PC-9 (cell line): ENCODE measurements at regions not wholly inside any gene's neighbourhood (a gene's known extent, or its start where the extent isn't known, plus 50 kb on each side); places are given as distances from the start of the nearest gene placed in this dataset.

Experiments used
- BruUV-seq: library from RNA; stranded (reverse); fragments of 400-500 nt; replicated peaks from 2 replicates; lab custom pipeline; 2021; lab: Mats Ljungman, UMichigan
- CTCF ChIA-PET: fragments of 300-600 bp; sonication (Branson Sonifier 250); formaldehyde crosslinking; loops from one replicate; lab custom pipeline; 2022; ENCODE audit warnings: antibody characterized with exemption; lab: Charles Lee
- POLR2A ChIA-PET: fragments of 300-600 bp; sonication (Branson Sonifier 250); formaldehyde crosslinking; loops from one replicate; lab custom pipeline; 2022; ENCODE audit warnings: antibody characterized with exemption; ENCODE audit not compliant: unreplicated experiment; lab: Charles Lee
- DNase-seq, 2 experiments: peaks; one replicate each; pipeline versions ENCODE4 v3.0.0 to v3.0.0-alpha.2; 2015 to 2022; ENCODE audit warnings: mixed read lengths in 1 of 2
- H2AFZ ChIP-seq: fragments of 200-600 bp; sonication (generic); 2 replicates; pipeline ENCODE4 v1.8.1; 2017; ENCODE audit warnings: antibody characterized with exemption
- H3F3A ChIP-seq: fragments of 200-600 bp; sonication (generic); 2 replicates; pipeline ENCODE4 v1.8.1; 2017; ENCODE audit warnings: antibody characterized with exemption, mild to moderate bottlenecking, low read depth; ENCODE audit not compliant: insufficient read depth
- H3K27ac ChIP-seq: fragments of 200-600 bp; sonication (generic); 2 replicates; pipeline ENCODE4 v1.6.1; 2016; ENCODE audit warnings: mixed run types
- H3K27me3 ChIP-seq: fragments of 200-600 bp; sonication (generic); 2 replicates; pipeline ENCODE4 v1.6.1; 2016; ENCODE audit warnings: low read depth, mixed run types; ENCODE audit not compliant: insufficient read depth
- H3K36me3 ChIP-seq: fragments of 200-600 bp; sonication (generic); 2 replicates; pipeline ENCODE4 v1.6.1; 2016; ENCODE audit warnings: low read depth, mixed run types
- H3K4me1 ChIP-seq: fragments of 200-600 bp; sonication (generic); replicated peaks from 2 replicates; pipeline ENCODE4 v1.6.1; 2016; ENCODE audit warnings: mixed run types; ENCODE audit not compliant: insufficient read depth
- H3K4me2 ChIP-seq: fragments of 200-600 bp; sonication (generic); 2 replicates; pipeline ENCODE4 v1.6.1; 2017; ENCODE audit warnings: mixed run types
- H3K4me3 ChIP-seq: fragments of 200-600 bp; sonication (generic); 2 replicates; pipeline ENCODE4 v1.6.1; 2016; ENCODE audit warnings: mixed run types
- H3K79me2 ChIP-seq: fragments of 200-600 bp; sonication (generic); 2 replicates; pipeline ENCODE4 v1.6.1; 2017; ENCODE audit warnings: low read depth, mixed run types
- H3K9me2 ChIP-seq: fragments of 200-600 bp; sonication (generic); 2 replicates; pipeline ENCODE4 v1.8.1; 2017; ENCODE audit warnings: mild to moderate bottlenecking; ENCODE audit not compliant: insufficient read depth
- H3K9me3 ChIP-seq: fragments of 200-600 bp; sonication (generic); 2 replicates; pipeline ENCODE4 v1.8.1; 2016; ENCODE audit warnings: low read depth; ENCODE audit not compliant: insufficient read depth
- H4K20me1 ChIP-seq: fragments of 200-600 bp; sonication (generic); 2 replicates; pipeline ENCODE4 v1.8.1; 2017; ENCODE audit not compliant: insufficient read depth
- CTCF ChIP-seq: fragments of 200-600 bp; sonication (generic); conservative IDR thresholded peaks from 2 replicates; pipeline ENCODE4 v1.6.1; 2017; ENCODE audit warnings: mixed run types, antibody characterized with exemption, mild to moderate bottlenecking, moderate library complexity
- EZH2 ChIP-seq: fragments of 200-600 bp; sonication (generic); IDR thresholded peaks from 2 replicates; pipeline ENCODE4 v1.8.0; 2017; ENCODE audit warnings: antibody characterized with exemption, low read depth
- intact Hi-C: fragments of 100-400 bp; cut with micrococcal nuclease; formaldehyde crosslinking; loops from one replicate; pipeline ENCODE4 v1.10.0; 2022; ENCODE audit not compliant: unreplicated experiment

DNA sequence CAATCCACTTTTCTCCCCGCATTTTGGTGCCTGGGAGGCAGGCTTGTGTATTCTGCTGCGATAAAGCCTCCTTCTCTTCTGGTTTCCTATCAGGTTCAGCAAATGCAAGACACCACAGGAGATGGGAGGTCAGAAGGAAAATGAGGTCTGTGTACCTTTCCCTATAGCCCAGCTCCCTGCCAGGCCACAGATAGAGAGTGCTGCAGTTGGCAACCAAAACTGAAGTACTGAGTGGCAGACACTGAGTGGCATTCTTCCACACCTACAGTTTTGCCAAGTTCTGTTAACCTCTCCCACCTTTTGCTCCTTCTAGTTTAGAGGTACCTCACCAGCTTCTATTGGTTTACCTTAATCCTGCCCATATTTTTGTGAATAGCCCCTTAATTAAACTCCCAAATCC, 948.4 kb downstream of the SORCS1 start:
- Histone ChIP-seq H3F3A (no peaks in the 10 kb centered on the region), H3K9me2 (no peaks in the 10 kb centered on the region), H3K9me3 (no peaks in the 10 kb centered on the region), H4K20me1 (no peaks in the 10 kb centered on the region), H3K4me3 (no peak overlapping the region), H3K79me2 (no peaks in the 10 kb centered on the region), H3K4me2 (no peak overlapping the region), H3K27me3 (no peaks in the 10 kb centered on the region), H3K36me3 (no peaks in the 10 kb centered on the region), H3K27ac (no peak overlapping the region), H2AFZ (no peak overlapping the region), H3K4me1 (no peaks in the 10 kb centered on the region)
- ChIA-PET CTCF (no interaction called here), POLR2A (no interaction called here)
- intact Hi-C loops = no loop called here
- no peak for DNase-seq
- no TSS peak for BruUV-seq
- TF ChIP-seq EZH2 (no peak), CTCF (no peak)

DNA sequence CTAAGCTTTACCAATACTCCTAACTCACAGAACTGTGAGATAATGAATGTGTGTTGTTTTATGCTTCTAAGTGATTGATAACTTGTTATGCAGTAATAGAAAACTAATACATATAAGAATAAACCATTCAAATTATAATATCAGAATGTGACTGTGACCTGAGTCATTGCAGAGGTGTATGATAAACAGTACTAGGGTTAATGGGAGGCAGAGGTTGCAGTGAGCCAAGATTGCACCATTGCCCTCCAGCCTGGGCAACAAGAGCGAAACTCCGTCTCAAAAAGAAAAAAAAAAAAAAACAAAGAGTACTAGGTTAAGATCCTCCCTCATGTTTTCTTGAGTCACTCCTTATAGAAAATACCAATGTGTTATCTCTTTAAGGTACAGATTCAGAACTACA, 950.3 kb downstream of the SORCS1 start:
- no peak for DNase-seq
- CTCF ChIA-PET = no interaction called here
- no TSS peak for BruUV-seq
- H3K9me3 ChIP-seq = no peaks in the 10 kb centered on the region
- no peak overlapping the region for H3K4me2 ChIP-seq
- no peaks in the 10 kb centered on the region for H3K9me2 ChIP-seq
- no peaks in the 10 kb centered on the region for H3K27me3 ChIP-seq
- POLR2A ChIA-PET = no interaction called here
- no peaks in the 10 kb centered on the region for H4K20me1 ChIP-seq
- no peaks in the 10 kb centered on the region for H3K79me2 ChIP-seq
- no peaks in the 10 kb centered on the region for H3K4me1 ChIP-seq
- no peaks in the 10 kb centered on the region for H3F3A ChIP-seq
- H3K4me3 ChIP-seq = no peak overlapping the region
- H2AFZ ChIP-seq = no peak overlapping the region
- intact Hi-C loops = no loop called here
- H3K27ac ChIP-seq = no peak overlapping the region
- no peaks in the 10 kb centered on the region for H3K36me3 ChIP-seq
- TF ChIP-seq CTCF (no peak), EZH2 (no peak)

- no peak for DNase-seq
- no peaks in the 10 kb centered on the region for H3K36me3 ChIP-seq
- TF ChIP-seq EZH2 (no peak), CTCF (no peak)
- H3K79me2 ChIP-seq = no peaks in the 10 kb centered on the region
- H3K4me2 ChIP-seq = no peak overlapping the region
- H3K27me3 ChIP-seq = no peaks in the 10 kb centered on the region
- CTCF ChIA-PET = no interaction called here
- H3K27ac ChIP-seq = no peak overlapping the region
- intact Hi-C loops = no loop called here
- no peaks in the 10 kb centered on the region for H4K20me1 ChIP-seq
- H3K9me2 ChIP-seq = no peaks in the 10 kb centered on the region
- no peaks in the 10 kb centered on the region for H3K9me3 ChIP-seq
- H3K4me1 ChIP-seq = no peaks in the 10 kb centered on the region
- H3K4me3 ChIP-seq = no peak overlapping the region
- no peak overlapping the region for H2AFZ ChIP-seq
- POLR2A ChIA-PET = no interaction called here
- BruUV-seq = no TSS peak
- H3F3A ChIP-seq = no peaks in the 10 kb centered on the region
Measured at GRCh38 chr10:106213493-106213892, 951.0 kb downstream of the SORCS1 start.
